Renal cortex interstitium (tissue), 11 donors: ENCODE measurements at regions not wholly inside any gene's neighbourhood (a gene's known extent, or its start where the extent isn't known, plus 50 kb on each side); places are given as distances from the start of the nearest gene placed in this dataset.
"Not testable (repeated sequence)": the region's sequence is repeated elsewhere in the genome, so short reads cannot be mapped to it uniquely, and the experiment has no call there.

Experiments used
- DNase-seq, 11 donors: peaks; one replicate each; pipeline ENCODE4 v3.0.0-alpha.2; 2013; ENCODE audit warnings: low read depth in 9 of 11, low spot score in 4 of 11; ENCODE audit errors: extremely low read depth in 1 of 11

- no peak for DNase-seq
Measured at GRCh38 chr4:79132826-79133225, 193.0 kb downstream of the NAA11 start.

DNA sequence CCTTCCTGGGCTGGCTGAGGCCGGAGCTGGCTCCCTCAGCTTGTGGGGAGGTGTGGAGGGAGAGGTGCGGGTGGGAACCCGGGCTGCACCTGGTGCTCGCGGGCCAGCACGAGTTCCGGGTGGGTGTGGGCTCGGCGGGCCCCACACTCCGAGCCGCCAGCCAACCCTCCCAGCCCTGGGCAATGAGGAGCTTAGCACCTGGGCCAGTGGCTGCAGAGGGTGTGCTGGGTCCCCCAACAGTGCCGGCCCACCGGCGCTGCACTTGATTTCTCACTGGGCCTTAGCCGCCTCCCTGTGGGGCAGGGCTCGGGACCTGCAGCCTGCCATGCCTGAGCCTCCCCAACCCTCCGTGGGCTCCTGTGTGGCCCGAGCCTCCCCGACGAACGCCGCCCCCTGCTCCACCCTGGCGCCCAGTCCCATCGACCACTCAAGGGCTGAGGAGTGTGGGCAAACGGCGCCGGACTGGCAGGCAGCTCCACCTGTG is 182.7 kb upstream of the PAQR3 start:
- no peak for DNase-seq

GRCh38 chr4:79121223-79121622 is 182.0 kb upstream of the PAQR3 start:
- no peak for DNase-seq

- DNase-seq, result not testable (repeated sequence)
Measured at GRCh38 chr4:79117051-79117450, 177.8 kb upstream of the PAQR3 start.

GRCh38 chr4:79107014-79107413 is 167.8 kb upstream of the PAQR3 start:
- no peak for DNase-seq

DNA sequence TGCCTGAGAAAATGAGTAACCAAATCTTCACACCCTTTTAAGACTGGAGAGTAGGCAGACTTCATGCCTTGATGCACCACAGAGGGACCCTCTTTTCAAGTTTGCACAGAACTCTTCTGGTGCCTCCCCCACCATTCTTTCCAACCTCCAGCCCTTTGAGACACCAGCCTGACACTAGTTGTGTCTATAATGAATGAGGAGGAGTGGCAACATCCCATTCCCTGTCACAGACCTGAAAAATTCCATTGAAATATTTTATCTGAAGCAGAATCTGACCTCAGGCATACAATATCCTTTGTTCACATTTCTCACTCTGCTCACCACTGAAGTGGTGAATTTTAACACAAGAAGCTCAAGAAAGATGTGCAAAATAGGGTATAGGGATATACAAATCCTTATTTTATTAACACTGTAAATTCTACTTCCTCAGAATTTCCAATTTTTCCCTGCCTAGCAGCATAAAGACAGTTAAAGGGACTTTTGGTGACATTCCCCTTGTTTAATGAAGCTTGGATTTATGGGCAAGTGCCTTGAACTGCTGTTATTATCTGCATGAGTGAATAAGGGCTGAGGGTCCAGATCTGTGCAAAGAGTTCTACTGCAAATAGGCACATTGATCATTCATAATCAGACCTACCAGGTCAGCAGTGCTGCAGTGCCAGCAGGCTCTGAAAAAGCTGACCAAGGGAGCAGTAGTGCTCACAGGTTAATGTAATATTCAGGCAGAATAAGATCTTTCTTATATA is 149.9 kb upstream of the PAQR3 start:
- DNase-seq, result peak in 6 of 11 donors; percentile 4 to 32 (median 11)

GRCh38 chr4:79087071-79087470 is 147.8 kb upstream of the PAQR3 start:
- DNase-seq, result no peak

DNA sequence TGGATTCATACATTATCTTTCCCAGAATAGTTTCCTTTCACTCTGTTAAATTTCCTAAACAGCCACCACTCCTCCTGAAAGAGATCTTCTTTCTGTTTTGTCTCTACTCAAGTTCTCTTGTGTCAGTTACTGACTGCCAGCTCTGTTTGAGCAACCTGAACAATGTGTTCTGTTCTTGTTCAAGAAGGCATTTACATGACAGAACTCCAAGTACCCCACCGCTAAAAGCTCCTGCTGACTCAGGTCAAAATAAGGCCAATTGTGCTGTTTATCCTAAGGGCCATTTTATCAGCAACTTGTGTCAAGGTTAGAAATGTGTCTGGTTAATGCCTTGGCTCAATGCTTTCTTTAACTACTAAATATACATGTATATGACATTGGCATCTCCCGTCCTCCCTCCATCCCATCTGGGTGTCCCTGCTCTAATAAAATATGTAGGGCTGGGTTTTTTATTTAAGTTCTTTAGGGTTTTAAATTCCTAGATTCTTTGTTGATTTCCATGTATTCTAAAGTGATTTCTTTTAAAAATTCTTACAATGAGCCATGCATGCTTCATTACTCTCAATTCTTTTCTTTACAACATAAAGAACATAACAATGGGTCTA is 144.3 kb upstream of the PAQR3 start:
- DNase-seq, result no peak

DNA sequence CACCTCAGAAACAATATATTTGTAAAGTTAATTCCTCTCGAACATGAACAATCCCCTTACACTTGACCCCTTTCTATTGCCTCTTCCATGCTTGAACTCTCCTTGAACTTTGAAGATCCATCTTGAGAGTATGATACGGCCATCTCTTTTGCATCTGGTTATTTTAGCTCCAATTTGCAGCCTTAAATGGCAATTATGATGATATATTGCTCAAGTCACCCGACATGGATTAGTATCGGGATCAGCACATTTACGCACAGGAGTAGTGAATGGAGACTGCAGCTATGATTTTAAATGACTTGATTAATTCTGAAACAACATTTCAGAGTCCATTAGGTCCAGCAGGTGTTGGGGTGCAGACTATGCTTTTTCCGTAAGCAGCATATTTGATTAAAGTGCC is 143.8 kb upstream of the PAQR3 start:
- DNase-seq, result no peak

DNA sequence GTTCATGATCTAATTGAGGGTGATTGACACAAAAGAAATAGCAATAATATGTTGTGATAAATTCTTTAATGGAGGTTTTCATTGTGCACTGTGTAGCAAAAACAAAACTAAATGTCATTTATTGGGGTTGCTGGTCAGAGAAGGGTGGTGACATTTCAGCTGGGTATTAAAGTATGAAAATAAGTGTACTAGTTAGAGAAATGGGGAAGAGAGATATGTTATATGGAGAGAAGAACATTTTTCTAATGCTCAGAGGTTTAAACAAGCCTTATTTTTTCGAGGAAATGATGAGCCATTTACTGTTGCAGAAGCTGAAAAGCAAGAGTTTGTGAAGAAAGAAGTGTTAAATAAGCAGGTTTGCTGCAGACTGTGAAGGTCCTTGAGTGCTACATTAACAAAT is 142.7 kb upstream of the PAQR3 start:
- no peak for DNase-seq

GRCh38 chr4:79078339-79078738 is 139.1 kb upstream of the PAQR3 start:
- no peak for DNase-seq

GRCh38 chr4:79074040-79074439 is 134.8 kb upstream of the PAQR3 start:
- no peak for DNase-seq

DNA sequence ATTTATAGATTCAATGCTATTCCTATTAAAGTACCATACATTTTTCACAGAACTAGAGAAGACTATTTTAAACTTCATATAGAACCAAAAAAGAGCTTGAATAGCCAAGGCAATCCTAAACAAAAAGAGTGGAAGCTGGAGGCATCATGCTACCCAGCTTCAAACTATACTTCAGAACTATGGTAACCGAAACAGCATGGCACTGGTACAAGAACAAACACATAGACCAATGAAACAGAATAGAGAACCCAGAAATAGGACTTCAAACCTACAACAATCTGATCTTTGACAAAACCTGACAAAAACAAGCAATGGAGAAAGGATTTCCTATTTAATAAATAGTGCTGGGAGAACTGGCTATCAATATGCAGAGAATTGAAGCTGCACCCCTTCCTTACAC is 134.2 kb upstream of the PAQR3 start:
- DNase-seq, result no peak

DNA sequence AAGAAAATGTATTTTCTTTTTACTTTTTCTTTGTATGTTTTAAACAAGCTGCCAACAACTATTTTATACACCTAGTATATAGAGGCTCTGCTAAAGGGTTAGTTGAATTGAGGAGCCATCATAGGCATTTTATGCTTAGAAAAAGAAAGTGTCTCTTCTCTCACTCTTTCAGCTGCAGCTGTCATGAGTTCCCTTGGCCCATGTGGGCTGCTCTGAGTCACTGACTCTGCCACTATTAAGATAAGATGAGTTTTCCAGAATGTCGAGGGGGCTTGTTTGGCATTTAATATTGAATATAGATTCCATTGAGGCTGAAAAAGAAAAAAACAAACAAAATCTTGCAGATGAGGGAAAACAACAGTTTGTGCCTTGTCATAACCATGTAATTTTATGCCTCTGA is 126.0 kb upstream of the PAQR3 start:
- DNase-seq, result no peak

- DNase-seq, result no peak
Measured at GRCh38 chr4:79064806-79065205, 125.6 kb upstream of the PAQR3 start.

DNA sequence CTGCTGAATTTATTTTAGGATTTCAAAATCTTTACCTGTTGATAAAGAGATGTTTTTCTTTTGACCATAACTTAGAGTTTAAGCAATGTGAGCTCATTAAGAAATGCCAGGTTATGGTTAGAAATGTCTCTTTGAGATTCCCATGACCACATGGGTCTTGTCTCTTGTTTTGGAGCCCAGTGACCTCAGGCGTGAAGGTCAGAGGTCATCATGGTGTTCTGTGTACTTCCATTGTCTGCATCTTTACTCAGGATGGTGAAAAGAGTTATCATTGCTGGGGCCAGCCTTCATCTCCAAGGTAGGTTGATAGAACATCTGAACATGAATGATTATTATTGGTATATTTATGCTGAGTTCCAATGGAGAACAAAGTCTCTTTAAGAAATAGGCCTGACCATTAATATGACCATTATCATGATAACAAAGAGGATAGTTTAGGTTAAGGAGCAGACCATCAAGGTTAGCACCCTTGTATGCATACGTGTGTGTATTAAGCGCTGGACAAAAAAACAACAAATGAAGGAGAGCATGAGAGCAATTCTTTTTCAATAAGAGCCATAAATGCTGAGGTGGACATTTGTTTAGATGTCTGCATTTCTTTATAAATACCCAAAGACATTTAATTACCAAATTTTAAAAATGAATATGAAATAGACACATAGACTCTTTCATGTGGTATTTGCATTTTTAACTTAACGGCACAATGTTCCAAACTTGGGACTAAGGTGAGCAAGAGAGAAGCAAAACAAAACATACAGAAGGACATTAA is 120.6 kb upstream of the PAQR3 start:
- DNase-seq, result no peak

- DNase-seq, result no peak
Measured at GRCh38 chr4:79057772-79058171, 118.5 kb upstream of the PAQR3 start.

GRCh38 chr4:79053754-79054153 is 114.5 kb upstream of the PAQR3 start:
- no peak for DNase-seq

- DNase-seq, result no peak
Measured at GRCh38 chr4:79050541-79050880, 111.3 kb upstream of the PAQR3 start.

DNA sequence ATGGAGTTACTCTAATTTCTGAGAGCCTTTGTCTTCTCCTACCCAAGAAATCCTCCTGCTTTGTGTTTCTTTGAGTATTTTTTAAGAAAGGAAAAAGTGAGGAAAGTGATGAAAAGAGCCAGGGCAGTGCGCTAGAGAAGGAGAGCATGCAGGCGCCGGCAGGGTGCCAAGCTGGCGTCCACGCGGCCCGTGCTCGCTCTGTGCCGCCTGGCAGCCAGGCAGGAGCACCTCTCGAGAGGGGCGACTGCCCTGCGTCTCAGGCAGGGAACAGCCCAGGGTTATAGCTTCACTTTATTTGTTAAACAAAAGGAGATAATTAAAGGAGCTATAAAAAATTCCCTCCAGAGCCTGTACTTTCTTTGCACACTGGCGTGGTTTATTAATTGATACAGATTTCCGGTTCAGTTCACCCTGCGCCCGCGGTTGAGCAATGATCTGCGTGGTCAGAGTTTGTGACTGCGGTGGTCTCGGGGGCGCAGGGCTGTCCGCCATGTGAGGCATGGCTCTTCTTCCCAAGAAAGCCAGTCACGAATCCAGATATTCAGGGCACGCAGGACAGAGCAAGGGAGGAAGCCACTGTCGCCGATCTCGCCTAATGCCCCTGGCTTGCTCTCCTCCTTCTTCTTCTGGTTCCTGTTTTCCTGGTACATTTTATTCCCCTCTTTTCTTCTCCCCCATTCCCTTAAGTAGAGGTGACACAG is 110.8 kb upstream of the PAQR3 start:
- no peak for DNase-seq
